CD14-positive monocyte (primary cell): ENCODE measurements at regions not wholly inside any gene's neighbourhood (a gene's known extent, or its start where the extent isn't known, plus 50 kb on each side); places are given as distances from the start of the nearest gene placed in this dataset.

ENCODE experiments used
- DNase-seq, 3 donors: peaks; one replicate each; pipeline ENCODE4 v3.0.0-alpha.2; 2011 to 2022
- H2AFZ ChIP-seq: 2 replicates; pipeline ENCODE4 v1.6.0; 2012; ENCODE audit warnings: mild to moderate bottlenecking, low read depth, low read length, inconsistent platforms; ENCODE audit not compliant: insufficient read depth, poor library complexity, severe bottlenecking
- H3K27ac ChIP-seq, 2 donors: 1 replicate in 1 of 2; 2 replicates in 1 of 2; pipeline ENCODE4 v1.5.1; 2012 to 2013; ENCODE audit warnings: low read length in 2 of 2, control low read depth in 1 of 2, inconsistent platforms in 1 of 2, low read depth in 1 of 2, mild to moderate bottlenecking in 1 of 2
- H3K27me3 ChIP-seq, 2 donors: one replicate each; pipeline versions ENCODE4 v1.6.0 to v1.6.1; 2011 to 2013; ENCODE audit warnings: low read length in 2 of 2; ENCODE audit not compliant: control insufficient read depth in 2 of 2, insufficient read depth in 2 of 2
- H3K36me3 ChIP-seq, 2 donors: replicated peaks in 1 of 2; 1 replicate in 1 of 2; 2 replicates in 1 of 2; pipeline versions ENCODE4 v1.5.1 to v1.6.1; 2012 to 2013; ENCODE audit warnings: low read length in 2 of 2, control low read depth in 1 of 2, inconsistent platforms in 1 of 2, mild to moderate bottlenecking in 1 of 2; ENCODE audit not compliant: insufficient read depth in 2 of 2, control insufficient read depth in 1 of 2
- H3K4me1 ChIP-seq, 2 donors: 1 replicate in 1 of 2; 2 replicates in 1 of 2; pipeline versions ENCODE4 v1.5.1 to v1.6.1; 2012 to 2013; ENCODE audit warnings: low read length in 2 of 2, control low read depth in 1 of 2, inconsistent platforms in 1 of 2, mild to moderate bottlenecking in 1 of 2, moderate library complexity in 1 of 2; ENCODE audit not compliant: insufficient read depth in 2 of 2, control insufficient read depth in 1 of 2
- H3K4me2 ChIP-seq: replicated peaks from 2 replicates; pipeline ENCODE3; 2012; ENCODE audit warnings: low read length, moderate library complexity, mild to moderate bottlenecking; ENCODE audit not compliant: poor library complexity, severe bottlenecking; ENCODE audit errors: extremely low read depth
- H3K4me3 ChIP-seq, 3 experiments: fragments of 200-600 bp in 1 of 3; sonication (generic) in 1 of 3; replicated peaks in 1 of 3; 1 replicate in 2 of 3; 2 replicates in 1 of 3; pipeline ENCODE4 v1.5.1; 2011 to 2013; ENCODE audit warnings: low read length in 3 of 3, mild to moderate bottlenecking in 3 of 3, control low read depth in 2 of 3, low read depth in 2 of 3, inconsistent platforms in 1 of 3, moderate library complexity in 1 of 3
- H3K79me2 ChIP-seq: 2 replicates; pipeline ENCODE4 v1.6.0; 2012; ENCODE audit warnings: mild to moderate bottlenecking, control low read depth, inconsistent platforms, low read length, moderate library complexity; ENCODE audit not compliant: insufficient read depth
- H3K9ac ChIP-seq: 2 replicates; pipeline ENCODE4 v1.6.0; 2017; ENCODE audit warnings: low read length, mild to moderate bottlenecking; ENCODE audit not compliant: insufficient read depth, poor library complexity, severe bottlenecking
- H3K9me3 ChIP-seq, 2 donors: replicated peaks in 1 of 2; 1 replicate in 1 of 2; 2 replicates in 1 of 2; pipeline versions ENCODE4 v1.5.1 to v1.6.1; 2012 to 2013; ENCODE audit warnings: low read length in 2 of 2, control low read depth in 1 of 2; ENCODE audit not compliant: control insufficient read depth in 1 of 2, insufficient read depth in 1 of 2
- H4K20me1 ChIP-seq: 2 replicates; pipeline ENCODE4 v1.6.0; 2012; ENCODE audit warnings: mild to moderate bottlenecking, low read length, control low read depth, moderate library complexity; ENCODE audit not compliant: insufficient read depth
- H3K27ac Mint-ChIP-seq, 7 donors: one replicate each; pipeline ENCODE4 v1.8.0; 2020; ENCODE audit warnings: mild to moderate bottlenecking in 7 of 7, mixed read lengths in 7 of 7, moderate library complexity in 6 of 7, inconsistent platforms in 2 of 7
- H3K27me3 Mint-ChIP-seq, 3 donors: one replicate each; pipeline ENCODE4 v1.8.0; 2021 to 2022; ENCODE audit warnings: low read depth in 3 of 3, mild to moderate bottlenecking in 3 of 3, mixed read lengths in 3 of 3, moderate library complexity in 3 of 3, inconsistent platforms in 1 of 3
- H3K36me3 Mint-ChIP-seq, 2 donors: one replicate each; pipeline ENCODE4 v1.8.0; 2020; ENCODE audit warnings: mixed read lengths in 2 of 2, inconsistent platforms in 1 of 2, mild to moderate bottlenecking in 1 of 2
- H3K4me1 Mint-ChIP-seq: one replicate; pipeline ENCODE4 v1.8.0; 2020; ENCODE audit warnings: mild to moderate bottlenecking, mixed read lengths
- H3K4me3 Mint-ChIP-seq, 2 donors: one replicate each; pipeline ENCODE4 v1.8.0; 2020; ENCODE audit warnings: mild to moderate bottlenecking in 2 of 2, mixed read lengths in 2 of 2, moderate library complexity in 1 of 2
- H3K9me3 Mint-ChIP-seq, 7 donors: one replicate each; pipeline ENCODE4 v1.8.0; 2020 to 2022; ENCODE audit warnings: mixed read lengths in 7 of 7, mild to moderate bottlenecking in 6 of 7, moderate library complexity in 6 of 7, inconsistent platforms in 2 of 7
- CTCF ChIP-seq: fragments of 200-600 bp; IDR thresholded peaks from one replicate; pipeline ENCODE4 v1.8.0; 2022; ENCODE audit warnings: antibody characterized with exemption, mild to moderate bottlenecking
- WGBS: methylation state at CpG from one replicate; pipeline ENCODE4 v1.1.5; 2013; ENCODE audit warnings: missing lambda C conversion rate; ENCODE audit not compliant: insufficient coverage; 5-methylcytosine and 5-hydroxymethylcytosine counted together
- intact Hi-C, 2 donors: fragments of 100-400 bp; cut with micrococcal nuclease; formaldehyde crosslinking; loops; one replicate each; pipeline versions ENCODE4 v1.15.0 to v1.15.1; 2023

- H4K20me1 ChIP-seq = no peaks in the 10 kb centered on the region
- no peaks in the 10 kb centered on the region for H3K79me2 ChIP-seq
- no peak for TF ChIP-seq CTCF
- no peak overlapping the region for H2AFZ ChIP-seq
- no peak overlapping the region for H3K4me3 ChIP-seq
- H3K4me1 ChIP-seq = peaks cover 0 to 12% of the 10 kb centered on the region in 2 donors
- peak in 1 of 3 donors; percentile 28 for DNase-seq
- no peaks in the 10 kb centered on the region for H3K9me3 ChIP-seq
- no peak overlapping the region for H3K9ac ChIP-seq
- intact Hi-C loops = no loop called here
- Mint-ChIP-seq H3K27ac (peak overlapping the region in 4 of 7 donors; percentile 4 to 60 (median 34)), H3K9me3 (peaks cover 0 to 4% (median 0%) of the 10 kb centered on the region in 7 donors), H3K4me3 (no peak overlapping the region), H3K27me3 (peaks cover 2 to 5% (median 3%) of the 10 kb centered on the region in 3 donors), H3K36me3 (no peaks in the 10 kb centered on the region), H3K4me1 (peaks cover 15% of the 10 kb centered on the region)
- WGBS = no CpG with 5 or more reads among the region's 2 CpGs
- no peaks in the 10 kb centered on the region for H3K27me3 ChIP-seq
- no peak overlapping the region for H3K27ac ChIP-seq
- H3K36me3 ChIP-seq = no peaks in the 10 kb centered on the region
- H3K4me2 ChIP-seq = no peak overlapping the region
Measured at GRCh38 chr2:215887303-215887702, 126.0 kb downstream of the MREG start.

GRCh38 chr2:215886022-215886421 lies 127.3 kb downstream of the MREG start:
- H3K27ac Mint-ChIP-seq = no peak overlapping the region
- Histone ChIP-seq H3K27me3 (no peaks in the 10 kb centered on the region), H4K20me1 (no peaks in the 10 kb centered on the region), H3K9me3 (no peaks in the 10 kb centered on the region), H3K79me2 (no peaks in the 10 kb centered on the region), H3K4me3 (no peak overlapping the region), H3K27ac (no peak overlapping the region), H3K4me2 (no peak overlapping the region), H3K4me1 (peaks cover 0 to 12% of the 10 kb centered on the region in 2 donors), H2AFZ (no peak overlapping the region), H3K36me3 (no peaks in the 10 kb centered on the region), H3K9ac (no peak overlapping the region)
- H3K4me3 Mint-ChIP-seq = no peak overlapping the region
- peaks cover 10% of the 10 kb centered on the region for H3K4me1 Mint-ChIP-seq
- intact Hi-C loops = no loop called here
- H3K27me3 Mint-ChIP-seq = peaks cover 2 to 4% (median 2%) of the 10 kb centered on the region in 3 donors
- 100% methylated on average over 4 of the region's 7 CpGs for WGBS
- no peak for TF ChIP-seq CTCF
- peaks cover 0 to 4% (median 0%) of the 10 kb centered on the region in 7 donors for H3K9me3 Mint-ChIP-seq
- no peaks in the 10 kb centered on the region for H3K36me3 Mint-ChIP-seq
- no peak for DNase-seq
